ENCODE measurements at regions not wholly inside any gene's neighbourhood (a gene's known extent, or its start where the extent isn't known, plus 50 kb on each side); places are given as distances from the start of the nearest gene placed in this dataset.

- in situ Hi-C loops (cut with MboI; ENCODE audit: low sequenced_read_pairs, unreplicated experiment), result no loop called here
- no peak for TF ChIP-seq CTCF (IDR thresholded peaks at IDR 0.05; ENCODE audit: borderline replicate concordance, control extremely low read depth, extremely low read depth, insufficient read depth, missing control alignments)
- DNase-seq (ENCODE audit: low spot score), result no peak
Observed at GRCh38 chr2:209046163-209046562, 377.7 kb upstream of the MAP2 start.

DNA sequence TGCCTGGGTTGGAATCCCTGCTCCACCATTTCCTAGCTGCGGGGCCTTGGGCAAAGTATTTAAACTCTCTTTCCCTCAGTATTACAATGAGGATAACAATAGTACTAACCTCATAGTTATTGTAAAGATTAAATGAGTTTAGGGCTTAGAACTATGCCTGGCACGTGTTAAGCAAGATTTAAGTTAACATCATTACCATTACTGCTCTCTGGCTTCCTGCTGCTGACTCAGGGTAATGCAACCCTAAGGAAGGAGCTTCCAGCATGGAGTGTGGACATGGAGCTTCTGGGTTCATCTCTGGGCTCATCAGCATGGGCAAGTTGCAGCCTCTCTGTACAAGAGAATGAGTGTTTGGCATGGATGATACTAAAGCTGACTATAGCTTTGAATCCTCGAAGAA is 374.2 kb upstream of the MAP2 start:
- DNase-seq (ENCODE audit: low spot score), result no peak
- TF ChIP-seq CTCF (IDR thresholded peaks at IDR 0.05; ENCODE audit: borderline replicate concordance, control extremely low read depth, extremely low read depth, insufficient read depth, missing control alignments), result no peak
- in situ Hi-C loops (cut with MboI; ENCODE audit: low sequenced_read_pairs, unreplicated experiment), result no loop called here

GRCh38 chr2:209062210-209062609 is 361.6 kb upstream of the MAP2 start:
- in situ Hi-C loops (cut with MboI; ENCODE audit: low sequenced_read_pairs, unreplicated experiment), result no loop called here
- TF ChIP-seq CTCF (IDR thresholded peaks at IDR 0.05; ENCODE audit: borderline replicate concordance, control extremely low read depth, extremely low read depth, insufficient read depth, missing control alignments), result no peak
- no peak for DNase-seq (ENCODE audit: low spot score)

DNA sequence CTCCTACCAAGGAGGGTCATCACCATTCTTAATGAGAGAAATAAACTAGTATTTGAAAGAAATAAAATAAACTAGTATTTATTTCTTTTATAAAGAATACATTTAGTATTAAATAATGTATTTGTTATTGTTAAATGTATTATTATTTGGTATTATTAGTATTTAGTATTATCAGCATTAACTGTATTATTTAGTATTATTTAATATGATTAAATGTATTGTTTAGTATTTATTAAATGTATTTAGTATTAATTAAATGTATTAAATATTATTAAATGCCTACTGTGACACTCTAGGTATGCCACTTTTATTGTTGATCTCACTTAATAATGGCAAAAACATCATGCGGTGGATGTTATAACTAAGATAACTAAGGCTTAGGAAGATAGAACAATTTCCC is 353.6 kb upstream of the MAP2 start:
- no peak for TF ChIP-seq CTCF (IDR thresholded peaks at IDR 0.05; ENCODE audit: borderline replicate concordance, control extremely low read depth, extremely low read depth, insufficient read depth, missing control alignments)
- in situ Hi-C loops (cut with MboI; ENCODE audit: low sequenced_read_pairs, unreplicated experiment), result no loop called here
- DNase-seq (ENCODE audit: low spot score), result no peak

- DNase-seq (ENCODE audit: low spot score), result no peak
- in situ Hi-C loops (cut with MboI; ENCODE audit: low sequenced_read_pairs, unreplicated experiment), result no loop called here
- TF ChIP-seq CTCF (IDR thresholded peaks at IDR 0.05; ENCODE audit: borderline replicate concordance, control extremely low read depth, extremely low read depth, insufficient read depth, missing control alignments), result no peak
Observed at GRCh38 chr2:209073151-209073550, 350.7 kb upstream of the MAP2 start.

GRCh38 chr2:209074711-209075110 is 349.1 kb upstream of the MAP2 start:
- no peak for DNase-seq (ENCODE audit: low spot score)
- in situ Hi-C loops (cut with MboI; ENCODE audit: low sequenced_read_pairs, unreplicated experiment), result no loop called here
- no peak for TF ChIP-seq CTCF (IDR thresholded peaks at IDR 0.05; ENCODE audit: borderline replicate concordance, control extremely low read depth, extremely low read depth, insufficient read depth, missing control alignments)

GRCh38 chr2:209076151-209076550 is 347.7 kb upstream of the MAP2 start:
- in situ Hi-C loops (cut with MboI; ENCODE audit: low sequenced_read_pairs, unreplicated experiment), result no loop called here
- no peak for DNase-seq (ENCODE audit: low spot score)

More at GRCh38 chr2:209076151-209076550, 347.7 kb upstream of the MAP2 start:
- TF ChIP-seq CTCF (IDR thresholded peaks at IDR 0.05; ENCODE audit: borderline replicate concordance, control extremely low read depth, extremely low read depth, insufficient read depth, missing control alignments), result no peak

Measured in GM13976 (cell line).